ENCODE measurements at regions not wholly inside any gene's neighbourhood (a gene's known extent, or its start where the extent isn't known, plus 50 kb on each side); places are given as distances from the start of the nearest gene placed in this dataset.

DNA sequence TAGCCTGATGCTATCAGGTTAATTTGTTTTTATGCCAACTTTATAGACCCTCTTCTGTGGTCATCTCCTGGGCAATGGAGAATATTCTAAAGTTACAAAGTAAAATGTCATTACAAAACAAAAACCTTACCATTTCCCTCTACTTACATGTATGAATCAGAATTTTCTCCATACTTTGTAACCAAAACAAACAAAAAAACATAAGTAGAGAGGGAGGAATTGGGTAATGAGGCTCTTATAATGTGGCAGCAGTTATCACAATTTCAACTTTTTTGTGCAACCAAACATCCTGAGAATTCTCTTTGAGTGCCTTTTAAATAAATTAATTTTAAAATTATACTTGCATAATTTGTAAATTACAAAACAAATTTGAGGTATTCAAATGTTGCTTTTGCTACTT, 332.8 kb downstream of the TXNL1 start:
- TF ChIP-seq PRPF4 (IDR thresholded peaks at IDR 0.05; ENCODE audit: insufficient read depth, low read depth, low read length, poor library complexity, severe bottlenecking): no peak
- no peak for TF ChIP-seq EHMT2 (IDR thresholded peaks at IDR 0.05)
- no peak for TF ChIP-seq ZNF324 (CRISPR knock-in tag; IDR thresholded peaks at IDR 0.05)
- TF ChIP-seq FOS (IDR thresholded peaks at IDR 0.05; ENCODE audit: extremely low read depth, insufficient read length): no peak
- TF ChIP-seq, protein P1, sequence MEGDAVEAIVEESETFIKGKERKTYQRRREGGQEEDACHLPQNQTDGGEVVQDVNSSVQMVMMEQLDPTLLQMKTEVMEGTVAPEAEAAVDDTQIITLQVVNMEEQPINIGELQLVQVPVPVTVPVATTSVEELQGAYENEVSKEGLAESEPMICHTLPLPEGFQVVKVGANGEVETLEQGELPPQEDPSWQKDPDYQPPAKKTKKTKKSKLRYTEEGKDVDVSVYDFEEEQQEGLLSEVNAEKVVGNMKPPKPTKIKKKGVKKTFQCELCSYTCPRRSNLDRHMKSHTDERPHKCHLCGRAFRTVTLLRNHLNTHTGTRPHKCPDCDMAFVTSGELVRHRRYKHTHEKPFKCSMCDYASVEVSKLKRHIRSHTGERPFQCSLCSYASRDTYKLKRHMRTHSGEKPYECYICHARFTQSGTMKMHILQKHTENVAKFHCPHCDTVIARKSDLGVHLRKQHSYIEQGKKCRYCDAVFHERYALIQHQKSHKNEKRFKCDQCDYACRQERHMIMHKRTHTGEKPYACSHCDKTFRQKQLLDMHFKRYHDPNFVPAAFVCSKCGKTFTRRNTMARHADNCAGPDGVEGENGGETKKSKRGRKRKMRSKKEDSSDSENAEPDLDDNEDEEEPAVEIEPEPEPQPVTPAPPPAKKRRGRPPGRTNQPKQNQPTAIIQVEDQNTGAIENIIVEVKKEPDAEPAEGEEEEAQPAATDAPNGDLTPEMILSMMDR (IDR thresholded peaks at IDR 0.05 in 2 of 3, conservative IDR thresholded peaks at IDR 0.05 in 1 of 3; ENCODE audit: insufficient read depth in 2 of 3, low read depth in 1 of 3, low read length in 3 of 3): no peak
- TF ChIP-seq, protein P2, sequence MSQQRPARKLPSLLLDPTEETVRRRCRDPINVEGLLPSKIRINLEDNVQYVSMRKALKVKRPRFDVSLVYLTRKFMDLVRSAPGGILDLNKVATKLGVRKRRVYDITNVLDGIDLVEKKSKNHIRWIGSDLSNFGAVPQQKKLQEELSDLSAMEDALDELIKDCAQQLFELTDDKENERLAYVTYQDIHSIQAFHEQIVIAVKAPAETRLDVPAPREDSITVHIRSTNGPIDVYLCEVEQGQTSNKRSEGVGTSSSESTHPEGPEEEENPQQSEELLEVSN (IDR thresholded peaks at IDR 0.05; ENCODE audit: borderline replicate concordance in 1 of 2, extremely low read depth in 1 of 2, insufficient read depth in 1 of 2, insufficient read length in 1 of 2, low read depth in 1 of 2, low read length in 1 of 2, poor library complexity in 1 of 2, severe bottlenecking in 1 of 2): no peak
